NB4 (cell line): ENCODE measurements at regions not wholly inside any gene's neighbourhood (a gene's known extent, or its start where the extent isn't known, plus 50 kb on each side); places are given as distances from the start of the nearest gene placed in this dataset.

Source experiments
- CTCF ChIP-seq: IDR thresholded peaks from one replicate; pipeline ENCODE4 v1.5.1; 2012; ENCODE audit warnings: low read depth, low read length
- POLR2A ChIP-seq: IDR thresholded peaks from 2 replicates; pipeline ENCODE4 v1.6.1; 2011; ENCODE audit warnings: mild to moderate bottlenecking; ENCODE audit not compliant: insufficient read length; ENCODE audit errors: extremely low read depth

- TF ChIP-seq POLR2A (no peak), CTCF (no peak)
Observed at GRCh38 chr19:31013384-31014020, 335.7 kb downstream of the TSHZ3 start.
